ENCODE measurements at regions not wholly inside any gene's neighbourhood (a gene's known extent, or its start where the extent isn't known, plus 50 kb on each side); places are given as distances from the start of the nearest gene placed in this dataset.
A peak's percentile ranks its signal among the peaks of the same experiment; 100 is the strongest.

- TF ChIP-seq NONO (IDR thresholded peaks at IDR 0.05; ENCODE audit: low read depth in 2 of 2, low read length in 1 of 2): no peak
- no peak for TF ChIP-seq ZNF695 (CRISPR knock-in tag; IDR thresholded peaks at IDR 0.05)
- TF ChIP-seq ZFPM2 (CRISPR knock-in tag; IDR thresholded peaks at IDR 0.05): no peak
- no peak for TF ChIP-seq ARID2 (IDR thresholded peaks at IDR 0.05)
- no peak for TF ChIP-seq EZH2 (IDR thresholded peaks at IDR 0.05; ENCODE audit: borderline replicate concordance, low read depth, low read length)
- no peak for TF ChIP-seq ARNT (IDR thresholded peaks at IDR 0.05)
- peak; percentile 50; the same call in 1 of the 2 replicates for TF ChIP-seq SMARCE1 (IDR thresholded peaks at IDR 0.05)
- no peak for TF ChIP-seq ZNF431 (CRISPR knock-in tag; IDR thresholded peaks at IDR 0.05)
- TF ChIP-seq ILF3 (IDR thresholded peaks at IDR 0.05; ENCODE audit: borderline replicate concordance): no peak
- peak; percentile 67; the same call in 1 of the 2 replicates for TF ChIP-seq CC2D1A (IDR thresholded peaks at IDR 0.05)
- no peak for TF ChIP-seq PHB2 (IDR thresholded peaks at IDR 0.05; ENCODE audit: low read depth)
- no peak for TF ChIP-seq ZSCAN32 (CRISPR knock-in tag; IDR thresholded peaks at IDR 0.05)
- no peak for TF ChIP-seq SNIP1 (IDR thresholded peaks at IDR 0.05; ENCODE audit: low read depth)
- no peak for TF ChIP-seq CHD2 (IDR thresholded peaks at IDR 0.05; ENCODE audit: low read depth, low read length)
- no peak for TF ChIP-seq MCM7 (IDR thresholded peaks at IDR 0.05)
- no peak for TF ChIP-seq ZNF717 (CRISPR knock-in tag; IDR thresholded peaks at IDR 0.05)
- no peak for TF ChIP-seq TCF3 (CRISPR knock-in tag; IDR thresholded peaks at IDR 0.05)
- TF ChIP-seq HSF4 (CRISPR knock-in tag; IDR thresholded peaks at IDR 0.05; ENCODE audit: borderline replicate concordance): no peak
- no peak for TF ChIP-seq ZNF764 (CRISPR knock-in tag; IDR thresholded peaks at IDR 0.05; ENCODE audit: low read depth)
- no peak for TF ChIP-seq KLF13 (tag; IDR thresholded peaks at IDR 0.05; ENCODE audit: borderline replicate concordance, low read depth)
- TF ChIP-seq ZNF217 (CRISPR knock-in tag; IDR thresholded peaks at IDR 0.05): no peak
- TF ChIP-seq SMAD2 (IDR thresholded peaks at IDR 0.05; ENCODE audit: low read depth, low read length): no peak
- TF ChIP-seq ETV6 (IDR thresholded peaks at IDR 0.05; ENCODE audit: borderline replicate concordance in 1 of 2, low read depth in 2 of 2, low read length in 1 of 2): no peak
- no peak for TF ChIP-seq ETV6 (CRISPR knock-in tag; IDR thresholded peaks at IDR 0.05; ENCODE audit: borderline replicate concordance)
- TF ChIP-seq DEAF1 (CRISPR knock-in tag; IDR thresholded peaks at IDR 0.05): no peak
- TF ChIP-seq HINFP (tag; conservative IDR thresholded peaks at IDR 0.05; ENCODE audit: low read depth): no peak
- no peak for TF ChIP-seq NCOA4 (IDR thresholded peaks at IDR 0.05; ENCODE audit: partially characterized antibody)
- TF ChIP-seq USF1 (CRISPR knock-in tag; IDR thresholded peaks at IDR 0.05): no peak
- TF ChIP-seq SP2 (IDR thresholded peaks at IDR 0.05; ENCODE audit: extremely low read depth, low read depth, low read length, poor library complexity, severe bottlenecking): no peak
- no peak for TF ChIP-seq ZBED1 (IDR thresholded peaks at IDR 0.05)
- TF ChIP-seq FUS (optimal IDR thresholded peaks at IDR 0.05; ENCODE audit: low read depth, low read length): no peak
Observed at GRCh38 chr7:125661677-125662076, 732.1 kb upstream of the POT1 start (continued).
